IPS-NIHi7 (cell line): ENCODE measurements at regions not wholly inside any gene's neighbourhood (a gene's known extent, or its start where the extent isn't known, plus 50 kb on each side); places are given as distances from the start of the nearest gene placed in this dataset.
A peak's percentile ranks its signal among the peaks of the same experiment; 100 is the strongest.
"Not testable (repeated sequence)": the region's sequence is repeated elsewhere in the genome, so short reads cannot be mapped to it uniquely, and the experiment has no call there.

Experiments used
- DNase-seq: peaks from one replicate; pipeline ENCODE4 v3.0.0; 2012; ENCODE audit warnings: mixed read lengths; ENCODE audit errors: extremely low spot score

- no peak for DNase-seq
Measured at GRCh38 chr2:240191001-240191400, 50.5 kb upstream of the OTOS start.

DNA sequence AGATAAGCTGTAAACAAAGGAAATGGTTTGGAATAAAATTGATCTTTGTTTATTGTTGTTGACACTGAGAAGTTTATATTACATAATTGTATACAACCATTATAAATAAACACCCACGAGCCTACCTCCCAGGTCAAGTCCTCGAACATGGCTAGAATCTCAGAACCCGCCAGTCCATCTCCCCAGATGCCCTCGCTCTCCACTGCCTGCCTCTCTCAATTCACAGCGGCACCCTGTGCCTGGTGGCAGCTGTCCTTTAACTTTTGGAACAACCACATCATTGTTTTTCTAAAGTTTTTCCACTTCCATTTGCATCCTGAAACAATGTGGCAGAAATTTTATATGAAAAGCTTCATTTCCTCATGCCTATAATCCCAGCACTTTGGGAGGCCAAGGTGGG, 52.2 kb upstream of the OTOS start:
- DNase-seq: no peak

- DNase-seq: not testable (repeated sequence)
Measured at GRCh38 chr2:240194341-240194762, 53.9 kb upstream of the OTOS start.

GRCh38 chr2:240195316-240195861, 54.9 kb upstream of the OTOS start:
- DNase-seq: no peak

DNA sequence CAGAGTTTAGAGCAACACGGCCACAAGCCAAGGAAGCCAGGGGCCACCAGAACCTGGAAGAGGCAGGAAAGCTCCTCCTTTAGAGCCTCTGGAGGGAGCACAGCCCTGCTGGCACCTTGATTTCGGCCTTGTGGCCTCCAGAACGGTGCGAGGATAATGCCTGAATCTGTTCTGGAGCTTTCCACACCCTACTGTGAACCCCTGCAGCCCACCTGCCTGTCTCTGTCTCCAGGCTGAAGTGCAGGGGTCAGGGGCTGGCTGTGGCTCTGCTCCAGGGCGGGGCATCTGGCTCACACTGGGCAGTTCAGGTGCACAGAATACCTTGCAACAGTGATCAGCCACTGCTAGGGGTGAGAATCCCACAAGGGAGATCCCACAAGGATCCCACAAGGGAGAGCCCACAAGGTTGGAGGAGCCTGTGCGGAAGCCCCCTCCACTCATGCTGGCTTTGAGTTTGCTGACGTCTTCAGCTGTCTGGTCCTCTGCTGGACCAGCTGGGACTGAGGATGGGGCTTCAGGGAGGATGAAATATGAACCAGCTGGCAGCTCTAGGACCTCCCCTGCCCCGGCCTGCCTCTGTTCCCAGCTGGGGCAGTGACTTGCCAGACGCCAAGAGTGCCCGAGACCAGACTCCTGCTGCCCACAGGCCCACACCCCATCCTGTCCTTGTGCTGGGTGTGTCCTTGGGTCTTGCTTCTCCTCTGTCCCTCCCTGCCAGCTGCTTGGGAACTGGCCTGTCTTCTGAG, 56.4 kb upstream of the OTOS start:
- no peak for DNase-seq

- DNase-seq: no peak
Measured at GRCh38 chr2:240197462-240198139, 57.1 kb upstream of the OTOS start.

- no peak for DNase-seq
Measured at GRCh38 chr2:240198226-240198625, 57.8 kb upstream of the OTOS start.

- no peak for DNase-seq
Measured at GRCh38 chr2:240199133-240199870, 58.8 kb upstream of the OTOS start.

GRCh38 chr2:240200230-240201051, 60.0 kb upstream of the OTOS start:
- no peak for DNase-seq

GRCh38 chr2:240201866-240202265, 61.4 kb upstream of the OTOS start:
- DNase-seq: no peak

- no peak for DNase-seq
Measured at GRCh38 chr2:240202586-240202985, 62.1 kb upstream of the OTOS start.

GRCh38 chr2:240203031-240203787, 62.8 kb upstream of the OTOS start:
- no peak for DNase-seq

DNA sequence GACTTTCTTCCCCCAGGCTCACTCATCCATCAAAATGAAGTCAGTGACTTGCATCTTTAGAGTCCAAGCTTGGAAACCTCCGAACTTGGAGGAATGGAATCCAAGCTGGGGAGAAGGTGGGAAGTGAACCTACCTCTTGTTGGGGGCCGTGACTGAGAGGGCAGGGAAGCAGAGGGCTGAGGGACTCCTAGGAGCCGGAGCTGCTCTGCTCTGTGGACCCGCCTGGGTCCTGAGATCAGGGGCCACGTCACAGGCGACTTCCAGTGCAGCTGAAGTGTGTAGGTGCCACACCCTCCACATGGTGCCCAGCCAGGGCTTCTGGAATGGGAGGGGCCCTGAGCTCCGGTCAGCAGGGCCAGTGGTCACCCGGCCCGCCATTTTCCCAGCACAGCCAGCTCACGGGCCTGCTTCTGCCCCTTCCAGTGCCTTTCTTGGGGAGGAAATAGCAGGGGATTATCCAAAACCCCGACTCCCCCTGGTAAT, 63.4 kb upstream of the OTOS start:
- DNase-seq: no peak

DNA sequence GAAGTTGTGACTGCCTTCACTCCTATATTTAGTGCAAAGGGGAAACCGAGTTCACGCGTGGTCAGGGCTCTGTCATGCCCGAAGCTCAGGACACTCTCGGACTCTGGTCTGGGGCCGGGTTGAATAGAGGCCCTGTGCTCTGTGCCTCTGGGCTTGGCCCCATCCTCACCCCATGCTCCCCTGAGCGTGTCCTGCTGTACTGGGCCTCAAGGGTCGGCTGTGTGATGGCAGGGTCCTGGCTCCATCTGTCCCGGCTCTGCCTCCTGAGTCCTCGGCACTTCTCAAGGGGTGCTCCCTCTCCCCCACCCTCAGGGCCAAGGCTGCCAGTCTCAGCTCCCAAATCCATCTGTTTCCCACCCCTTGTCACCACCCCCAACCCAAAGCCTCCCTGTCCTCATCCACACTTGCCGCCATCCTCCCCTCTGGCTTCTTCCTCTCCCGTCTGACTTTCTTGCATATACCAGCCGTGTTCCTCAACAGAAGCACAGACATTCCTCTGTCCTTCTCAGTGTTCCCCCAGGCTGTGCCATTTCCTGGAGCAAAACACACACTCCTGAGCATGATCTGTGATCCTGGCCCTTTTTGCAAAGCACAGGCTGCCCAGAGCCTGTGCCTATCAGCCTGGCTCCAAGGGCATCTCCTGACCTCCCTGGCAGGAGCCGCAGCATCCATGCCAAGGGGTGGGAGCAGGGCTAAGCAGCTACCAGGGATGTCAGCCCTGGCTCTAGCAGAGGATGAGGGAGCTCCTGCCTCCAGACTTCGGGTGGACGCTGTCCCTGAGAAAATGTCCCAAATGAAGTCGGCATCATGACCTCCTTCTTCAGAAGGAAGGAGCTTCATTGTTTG, 64.2 kb upstream of the OTOS start:
- no peak for DNase-seq

DNA sequence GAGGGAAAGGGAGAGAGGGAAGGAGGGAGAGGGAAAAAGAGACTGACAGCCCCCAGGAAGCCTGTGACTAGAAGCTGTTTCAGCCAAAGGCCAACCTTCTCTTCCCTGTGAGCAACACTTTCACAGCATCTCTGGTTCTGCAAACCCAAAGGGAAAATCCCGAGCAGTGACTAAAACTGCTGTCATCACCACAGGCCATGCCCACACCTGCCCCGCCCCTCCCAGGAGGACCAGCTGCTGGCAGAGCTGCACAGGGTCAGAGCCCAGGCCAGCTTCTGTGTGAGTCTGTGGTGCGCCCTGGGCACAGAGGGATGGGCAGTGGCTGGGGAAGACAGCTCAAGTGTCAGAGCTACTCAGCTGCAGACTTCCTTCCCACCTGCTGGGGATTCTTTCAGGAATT, 64.9 kb upstream of the OTOS start:
- peak; percentile 38 for DNase-seq

DNA sequence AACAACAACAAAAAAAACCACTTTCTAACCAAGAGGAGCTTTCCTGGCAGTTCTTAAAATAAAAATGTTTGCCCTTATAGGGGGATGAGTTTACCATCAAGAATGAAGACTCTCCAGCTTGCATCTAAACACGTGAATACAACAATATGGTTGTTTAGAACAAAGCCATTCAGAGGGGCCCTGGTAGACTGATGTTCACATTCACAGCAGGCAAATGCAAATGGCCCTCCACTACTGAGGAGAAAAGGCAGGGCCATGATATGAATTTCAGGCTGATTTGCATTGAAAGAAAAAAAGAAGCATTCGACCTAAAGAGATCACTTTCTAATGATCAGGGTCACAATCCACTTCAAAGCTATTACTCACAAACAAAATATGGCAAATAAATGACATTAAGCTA, 65.3 kb upstream of the OTOS start:
- no peak for DNase-seq

DNA sequence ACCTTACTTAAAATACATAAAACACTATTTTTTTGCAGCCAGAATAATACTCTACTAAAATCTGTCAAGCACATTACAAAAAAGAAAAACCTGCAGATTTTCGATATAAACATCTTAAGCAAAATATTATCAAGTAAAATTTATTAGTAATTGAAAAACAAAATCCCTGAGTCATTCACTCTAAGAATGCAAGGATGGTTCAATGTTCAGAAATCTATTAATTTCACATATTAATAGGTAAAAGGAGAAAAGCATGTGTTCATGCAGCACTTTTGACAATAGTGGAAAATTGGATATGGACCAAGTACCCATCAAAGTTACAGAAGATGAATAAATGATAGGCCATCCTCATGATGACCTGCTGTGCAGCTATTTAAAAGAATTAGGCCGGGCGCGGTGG, 66.2 kb upstream of the OTOS start:
- no peak for DNase-seq

GRCh38 chr2:240207661-240208060, 67.2 kb upstream of the OTOS start:
- no peak for DNase-seq

DNA sequence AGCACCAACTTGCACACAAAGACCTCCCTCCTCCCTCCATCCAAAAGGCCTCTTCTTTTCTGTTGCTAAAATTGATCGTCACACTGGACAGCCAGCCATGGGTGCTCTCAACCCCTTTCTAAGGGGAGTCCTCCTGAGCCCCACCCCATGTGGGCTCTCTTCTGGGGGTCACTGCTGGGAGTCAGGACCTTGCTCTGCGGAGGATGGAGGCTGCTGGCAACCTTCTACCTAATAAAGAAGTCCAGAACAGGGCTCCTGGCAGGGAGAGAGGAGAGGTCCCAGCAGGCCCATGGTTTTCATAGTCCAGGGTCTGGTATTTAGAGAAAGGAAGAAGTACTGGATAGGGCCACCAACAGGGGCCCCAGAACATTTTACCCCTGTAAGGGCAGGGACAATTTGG, 67.6 kb upstream of the OTOS start:
- DNase-seq: no peak
